DND-41 (cell line): ENCODE measurements at regions not wholly inside any gene's neighbourhood (a gene's known extent, or its start where the extent isn't known, plus 50 kb on each side); places are given as distances from the start of the nearest gene placed in this dataset.

Source experiments
- EZH2 ChIP-seq: IDR thresholded peaks from 3 replicates; pipeline ENCODE4 v1.6.1; 2012; ENCODE audit warnings: borderline replicate concordance, low read depth, mild to moderate bottlenecking, moderate library complexity, low read length, inconsistent platforms; ENCODE audit not compliant: severe bottlenecking
- TF ChIP-seq, protein P1 (sequence below): IDR thresholded peaks from 2 replicates; pipeline ENCODE4 v1.5.1; 2012; ENCODE audit warnings: borderline replicate concordance, low read length, moderate library complexity, mild to moderate bottlenecking; ENCODE audit not compliant: poor library complexity, severe bottlenecking; ENCODE audit errors: extremely low read depth

DNA sequence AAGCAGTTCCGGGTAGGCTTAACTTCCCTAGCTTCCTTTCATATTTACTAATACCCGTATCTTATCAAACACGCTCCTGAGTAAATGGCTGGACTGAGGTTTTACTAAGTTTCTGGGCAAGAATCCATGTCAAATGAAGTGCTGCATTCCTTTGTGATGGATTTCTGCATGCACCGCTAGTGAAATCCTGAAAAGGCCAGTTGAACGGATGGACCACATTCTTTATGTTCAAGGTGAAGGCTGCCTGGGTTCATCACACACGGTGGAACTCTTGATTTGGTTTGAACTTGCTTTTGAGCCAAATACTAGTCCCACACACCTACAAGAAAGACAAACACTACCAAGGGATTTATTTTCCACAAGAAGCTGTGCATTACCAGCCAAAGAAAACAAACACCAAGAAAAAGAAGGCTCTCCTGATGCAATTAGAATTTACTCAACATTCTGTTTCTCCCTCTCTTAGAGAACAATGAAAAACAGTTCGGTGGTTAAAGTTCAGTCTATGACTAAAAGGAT, 255.0 kb upstream of the SEMA3C start:
- TF ChIP-seq, protein P1, sequence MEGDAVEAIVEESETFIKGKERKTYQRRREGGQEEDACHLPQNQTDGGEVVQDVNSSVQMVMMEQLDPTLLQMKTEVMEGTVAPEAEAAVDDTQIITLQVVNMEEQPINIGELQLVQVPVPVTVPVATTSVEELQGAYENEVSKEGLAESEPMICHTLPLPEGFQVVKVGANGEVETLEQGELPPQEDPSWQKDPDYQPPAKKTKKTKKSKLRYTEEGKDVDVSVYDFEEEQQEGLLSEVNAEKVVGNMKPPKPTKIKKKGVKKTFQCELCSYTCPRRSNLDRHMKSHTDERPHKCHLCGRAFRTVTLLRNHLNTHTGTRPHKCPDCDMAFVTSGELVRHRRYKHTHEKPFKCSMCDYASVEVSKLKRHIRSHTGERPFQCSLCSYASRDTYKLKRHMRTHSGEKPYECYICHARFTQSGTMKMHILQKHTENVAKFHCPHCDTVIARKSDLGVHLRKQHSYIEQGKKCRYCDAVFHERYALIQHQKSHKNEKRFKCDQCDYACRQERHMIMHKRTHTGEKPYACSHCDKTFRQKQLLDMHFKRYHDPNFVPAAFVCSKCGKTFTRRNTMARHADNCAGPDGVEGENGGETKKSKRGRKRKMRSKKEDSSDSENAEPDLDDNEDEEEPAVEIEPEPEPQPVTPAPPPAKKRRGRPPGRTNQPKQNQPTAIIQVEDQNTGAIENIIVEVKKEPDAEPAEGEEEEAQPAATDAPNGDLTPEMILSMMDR = no peak
- TF ChIP-seq EZH2 = no peak
